ENCODE measurements at regions not wholly inside any gene's neighbourhood (a gene's known extent, or its start where the extent isn't known, plus 50 kb on each side); places are given as distances from the start of the nearest gene placed in this dataset.
A peak's percentile ranks its signal among the peaks of the same experiment; 100 is the strongest.
"Not testable (repeated sequence)": the region's sequence is repeated elsewhere in the genome, so short reads cannot be mapped to it uniquely, and the experiment has no call there.

DNA sequence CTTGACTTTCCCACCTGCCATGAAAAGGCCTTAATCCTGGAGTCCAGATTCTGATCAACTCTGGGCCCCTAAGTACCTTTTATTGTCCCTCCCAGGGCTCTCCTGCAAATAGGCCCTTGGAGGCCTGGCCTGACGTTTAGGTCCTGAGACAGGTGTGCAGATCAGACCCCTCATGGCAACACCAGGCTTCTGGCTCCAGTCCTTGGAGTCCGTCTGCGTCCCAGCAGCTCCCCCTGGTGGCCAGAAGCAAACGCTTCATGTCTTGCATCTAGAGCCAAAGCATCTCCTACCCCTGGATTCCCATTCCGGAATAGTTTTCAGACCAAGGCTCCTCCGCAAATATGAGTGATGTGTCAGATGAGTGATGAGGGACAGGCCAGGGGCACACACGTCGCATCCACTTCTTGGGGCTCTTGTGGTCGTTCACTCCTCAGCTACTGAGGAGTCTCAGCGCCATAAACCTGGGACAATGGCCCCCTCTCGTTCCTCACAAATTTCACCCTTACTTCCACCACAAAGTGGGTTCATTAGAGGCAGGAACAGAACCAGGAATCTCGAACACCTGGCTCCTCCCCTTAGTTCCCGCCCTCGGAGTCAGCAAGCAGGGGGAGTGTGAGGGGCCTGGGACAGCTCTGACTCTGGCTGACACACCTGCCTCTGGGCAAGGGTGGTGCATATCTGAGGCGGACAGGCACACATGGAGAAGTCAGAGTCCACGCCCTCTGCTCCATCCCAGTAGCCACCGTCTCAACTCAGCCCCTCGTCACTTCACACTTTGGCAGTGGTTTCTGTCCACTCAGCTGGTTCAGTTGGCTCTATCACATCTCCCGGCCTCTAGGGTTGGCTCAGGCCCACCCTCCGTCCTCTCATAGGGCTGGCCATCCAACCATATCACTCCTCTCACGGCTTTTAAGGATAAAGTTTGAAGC lies 77.9 kb upstream of the PWP1 start:
- CTCF ChIA-PET: interaction anchor here (0.7 to 13.2 kb wide), 17 partner anchors 10 to 518 kb away, joined by 3 to 267 read pairs (median 3); a partner anchor contains a TSS
- Mint-ChIP-seq H3K36me3 (ENCODE audit: low read depth) (no peaks in the 10 kb centered on the region), H3K4me1 (ENCODE audit: low read depth) (no peaks in the 10 kb centered on the region), H3K27ac (no peak overlapping the region), H3K27me3 (ENCODE audit: low read depth) (no peaks in the 10 kb centered on the region), H3K9me3 (no peaks in the 10 kb centered on the region), H3K4me3 (no peak overlapping the region)
- DNase-seq: peak; percentile 87
- intact Hi-C loops (cut with micrococcal nuclease): loop anchor here (1.0 to 5.0 kb wide), 6 partner anchors 140 to 515 kb away; a partner anchor contains a TSS

DNA sequence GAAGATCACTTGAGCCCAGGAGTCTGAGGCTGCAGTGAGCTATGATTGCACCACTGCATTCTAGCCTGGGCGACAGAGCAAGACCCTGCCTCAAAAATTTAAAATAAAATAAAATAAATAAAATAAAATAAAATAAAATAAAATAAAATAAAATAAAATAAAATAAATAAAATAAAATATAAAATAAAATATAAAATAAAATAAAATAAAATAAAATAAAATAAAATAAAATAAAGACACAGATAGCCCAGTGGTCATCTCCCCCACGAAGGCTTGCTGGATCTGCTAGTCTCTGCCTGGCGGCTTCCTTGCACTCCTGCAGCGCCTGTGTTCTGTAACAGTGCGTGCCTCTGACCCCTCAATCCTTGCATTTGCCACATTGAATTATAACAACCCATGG lies 76.8 kb upstream of the PWP1 start:
- not testable (repeated sequence) for H3K4me3 Mint-ChIP-seq; H3K9me3 Mint-ChIP-seq; H3K27me3 Mint-ChIP-seq (ENCODE audit: low read depth); DNase-seq; H3K4me1 Mint-ChIP-seq (ENCODE audit: low read depth); H3K36me3 Mint-ChIP-seq (ENCODE audit: low read depth); H3K27ac Mint-ChIP-seq
- CTCF ChIA-PET: interaction anchor here (1.0 to 13.2 kb wide), 9 partner anchors 11 to 479 kb away, joined by 3 to 267 read pairs (median 5); no protein-coding TSS in a partner anchor
- intact Hi-C loops (cut with micrococcal nuclease): loop anchor here (5.0 kb wide), 1 partner anchor 141 kb away; no protein-coding TSS in a partner anchor

DNA sequence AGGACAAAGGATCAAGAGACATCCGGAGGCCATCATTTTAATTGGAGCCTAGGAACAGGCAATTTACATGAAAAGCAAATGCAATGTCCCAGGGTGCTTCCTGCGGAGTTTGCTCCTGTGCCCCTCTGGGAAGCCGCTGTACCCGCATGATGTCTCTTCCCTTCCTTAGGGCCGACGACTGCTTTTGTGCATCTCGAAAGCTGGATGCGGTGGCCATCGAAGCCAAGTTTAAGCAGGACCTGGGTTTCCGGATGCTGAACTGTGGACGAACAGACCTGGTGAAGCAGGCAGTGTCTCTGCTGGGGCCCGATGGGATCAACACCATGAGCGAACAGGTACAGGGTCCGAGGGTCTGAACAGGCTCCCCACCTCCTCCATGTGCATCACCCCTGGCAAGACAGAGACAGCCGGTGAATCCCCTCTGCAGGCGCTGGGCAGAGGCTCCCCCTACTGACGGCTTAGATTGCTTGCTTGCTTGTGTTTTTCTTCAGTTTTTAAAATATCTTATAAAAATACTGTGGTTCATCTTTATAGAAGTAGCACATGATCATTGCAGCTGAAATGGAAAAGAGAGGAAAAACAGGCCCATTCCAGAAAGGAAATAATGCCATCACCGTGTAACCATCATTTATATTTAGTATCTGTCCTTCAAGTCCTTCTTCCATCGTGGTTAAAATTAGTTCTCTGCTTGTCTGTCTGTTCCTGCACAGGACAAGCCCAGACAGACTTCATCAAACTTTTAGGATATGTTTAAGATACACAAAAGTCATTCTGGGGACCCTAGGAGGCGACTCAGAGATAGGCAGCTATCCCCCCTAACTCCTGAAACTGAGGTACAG lies 75.4 kb upstream of the PWP1 start:
- Mint-ChIP-seq H3K9me3 (no peaks in the 10 kb centered on the region), H3K4me3 (no peak overlapping the region), H3K36me3 (ENCODE audit: low read depth) (no peaks in the 10 kb centered on the region), H3K4me1 (ENCODE audit: low read depth) (no peaks in the 10 kb centered on the region), H3K27me3 (ENCODE audit: low read depth) (no peaks in the 10 kb centered on the region), H3K27ac (no peak overlapping the region)
- CTCF ChIA-PET: interaction anchor here (1.3 to 13.2 kb wide), 5 partner anchors 13 to 480 kb away, joined by 5 to 267 read pairs (median 26); no protein-coding TSS in a partner anchor
- DNase-seq: peak; percentile 61
- intact Hi-C loops (cut with micrococcal nuclease): no loop called here

DNA sequence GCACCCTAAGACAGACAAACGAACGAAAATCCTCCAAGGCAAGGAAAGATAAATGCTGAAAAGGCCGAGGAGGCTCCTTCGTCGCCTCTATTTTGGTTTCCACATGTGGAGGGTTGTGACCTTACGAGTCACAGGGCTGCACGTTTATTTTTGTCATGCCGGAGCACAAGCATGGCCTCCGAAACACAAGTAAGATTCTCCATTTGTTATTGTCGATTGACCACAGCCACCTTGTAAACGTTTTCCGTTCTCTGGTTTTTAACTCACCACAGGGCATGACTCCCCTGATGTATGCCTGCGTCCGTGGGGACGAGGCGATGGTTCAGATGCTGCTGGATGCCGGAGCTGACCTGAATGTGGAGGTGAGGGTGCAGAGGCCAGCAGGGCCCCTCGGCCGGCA lies 73.1 kb upstream of the PWP1 start:
- H3K27ac Mint-ChIP-seq: no peak overlapping the region
- CTCF ChIA-PET: interaction anchor here (1.3 to 13.2 kb wide), 2 partner anchors 10 to 482 kb away, joined by 6 to 267 read pairs; no protein-coding TSS in a partner anchor
- no peaks in the 10 kb centered on the region for H3K27me3 Mint-ChIP-seq (ENCODE audit: low read depth)
- intact Hi-C loops (cut with micrococcal nuclease): no loop called here
- H3K9me3 Mint-ChIP-seq: no peaks in the 10 kb centered on the region
- H3K36me3 Mint-ChIP-seq (ENCODE audit: low read depth): no peaks in the 10 kb centered on the region
- no peak for DNase-seq
- no peak overlapping the region for H3K4me3 Mint-ChIP-seq
- no peaks in the 10 kb centered on the region for H3K4me1 Mint-ChIP-seq (ENCODE audit: low read depth)

GRCh38 chr12:107616941-107617340 lies 68.7 kb upstream of the PWP1 start:
- Mint-ChIP-seq H3K36me3 (ENCODE audit: low read depth) (no peaks in the 10 kb centered on the region), H3K4me3 (no peak overlapping the region), H3K9me3 (no peaks in the 10 kb centered on the region), H3K27me3 (ENCODE audit: low read depth) (no peaks in the 10 kb centered on the region), H3K27ac (no peak overlapping the region), H3K4me1 (ENCODE audit: low read depth) (no peaks in the 10 kb centered on the region)
- intact Hi-C loops (cut with micrococcal nuclease): no loop called here
- no peak for DNase-seq
- CTCF ChIA-PET: interaction anchor here (1.5 to 13.2 kb wide), 2 partner anchors 11 to 487 kb away, joined by 5 to 267 read pairs; no protein-coding TSS in a partner anchor

DNA sequence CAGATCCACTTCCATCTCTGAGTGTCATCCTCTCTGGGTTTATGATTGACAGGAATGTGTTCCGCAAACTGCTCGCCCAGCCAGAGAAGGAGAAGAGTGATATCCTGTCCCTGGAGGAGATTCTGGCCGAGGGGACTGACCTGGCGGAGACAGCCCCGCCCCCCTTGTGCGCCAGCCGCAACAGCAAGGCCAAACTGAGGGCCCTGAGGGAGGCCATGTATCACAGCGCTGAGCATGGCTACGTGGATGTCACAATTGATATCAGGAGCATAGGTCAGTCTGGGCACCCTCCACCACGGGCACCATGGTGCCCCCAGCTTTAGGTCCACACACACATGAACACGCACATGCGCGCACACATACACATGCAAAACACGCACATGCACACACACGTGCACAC lies 67.5 kb upstream of the PWP1 start:
- no peaks in the 10 kb centered on the region for H3K4me1 Mint-ChIP-seq (ENCODE audit: low read depth)
- CTCF ChIA-PET: interaction anchor here (1.5 to 13.2 kb wide), 2 partner anchors 13 to 488 kb away, joined by 5 to 267 read pairs; no protein-coding TSS in a partner anchor
- no peak overlapping the region for H3K27ac Mint-ChIP-seq
- H3K27me3 Mint-ChIP-seq (ENCODE audit: low read depth): no peaks in the 10 kb centered on the region
- no peak overlapping the region for H3K4me3 Mint-ChIP-seq
- no peaks in the 10 kb centered on the region for H3K36me3 Mint-ChIP-seq (ENCODE audit: low read depth)
- no peaks in the 10 kb centered on the region for H3K9me3 Mint-ChIP-seq
- no peak for DNase-seq
- intact Hi-C loops (cut with micrococcal nuclease): no loop called here

GRCh38 chr12:107619831-107620230 lies 65.8 kb upstream of the PWP1 start:
- CTCF ChIA-PET: interaction anchor here (1.7 kb wide), 1 partner anchor 488 kb away, joined by 7 read pairs; no protein-coding TSS in a partner anchor
- DNase-seq: no peak
- intact Hi-C loops (cut with micrococcal nuclease): no loop called here
- Mint-ChIP-seq H3K4me1 (ENCODE audit: low read depth) (no peaks in the 10 kb centered on the region), H3K36me3 (ENCODE audit: low read depth) (peaks cover 11% of the 10 kb centered on the region), H3K27ac (no peak overlapping the region), H3K9me3 (peaks cover 9% of the 10 kb centered on the region), H3K27me3 (ENCODE audit: low read depth) (no peaks in the 10 kb centered on the region), H3K4me3 (no peak overlapping the region)

- Mint-ChIP-seq H3K27ac (no peak overlapping the region), H3K36me3 (ENCODE audit: low read depth) (peaks cover 16% of the 10 kb centered on the region), H3K4me3 (no peak overlapping the region), H3K4me1 (ENCODE audit: low read depth) (no peaks in the 10 kb centered on the region), H3K9me3 (peaks cover 13% of the 10 kb centered on the region), H3K27me3 (ENCODE audit: low read depth) (no peaks in the 10 kb centered on the region)
- intact Hi-C loops (cut with micrococcal nuclease): no loop called here
- CTCF ChIA-PET: interaction anchor here (0.7 to 1.1 kb wide), 5 partner anchors 10 to 899 kb away, joined by 3 to 8 read pairs (median 4); no protein-coding TSS in a partner anchor
- DNase-seq: peak; percentile 8
These were observed 63.6 kb upstream of the PWP1 start for GRCh38 chr12:107622001-107622400.

GRCh38 chr12:107624493-107624892 lies 61.1 kb upstream of the PWP1 start:
- H3K4me3 Mint-ChIP-seq: no peak overlapping the region
- DNase-seq: no peak
- H3K9me3 Mint-ChIP-seq: peaks cover 13% of the 10 kb centered on the region
- no peaks in the 10 kb centered on the region for H3K4me1 Mint-ChIP-seq (ENCODE audit: low read depth)
- H3K27me3 Mint-ChIP-seq (ENCODE audit: low read depth): no peaks in the 10 kb centered on the region
- no peak overlapping the region for H3K27ac Mint-ChIP-seq
- peaks cover 16% of the 10 kb centered on the region for H3K36me3 Mint-ChIP-seq (ENCODE audit: low read depth)
- CTCF ChIA-PET: interaction anchor here (0.6 kb wide), 1 partner anchor 534 kb away, joined by 6 read pairs; no protein-coding TSS in a partner anchor
- intact Hi-C loops (cut with micrococcal nuclease): no loop called here

- CTCF ChIA-PET: no interaction called here
- intact Hi-C loops (cut with micrococcal nuclease): no loop called here
- DNase-seq: no peak
- no peaks in the 10 kb centered on the region for H3K4me1 Mint-ChIP-seq (ENCODE audit: low read depth)
- H3K27ac Mint-ChIP-seq: no peak overlapping the region
- no peak overlapping the region for H3K4me3 Mint-ChIP-seq
- H3K9me3 Mint-ChIP-seq: no peaks in the 10 kb centered on the region
- H3K27me3 Mint-ChIP-seq (ENCODE audit: low read depth): no peaks in the 10 kb centered on the region
- peaks cover 1% of the 10 kb centered on the region for H3K36me3 Mint-ChIP-seq (ENCODE audit: low read depth)
These were observed 53.9 kb upstream of the PWP1 start for GRCh38 chr12:107631715-107632114.

- intact Hi-C loops (cut with micrococcal nuclease): no loop called here
- CTCF ChIA-PET: interaction anchor here (0.7 kb wide), 1 partner anchor 559 kb away, joined by 3 read pairs; no protein-coding TSS in a partner anchor
- no peak for DNase-seq
- peaks cover 1% of the 10 kb centered on the region for H3K36me3 Mint-ChIP-seq (ENCODE audit: low read depth)
- no peak overlapping the region for H3K4me3 Mint-ChIP-seq
- no peaks in the 10 kb centered on the region for H3K9me3 Mint-ChIP-seq
- no peak overlapping the region for H3K27ac Mint-ChIP-seq
- H3K27me3 Mint-ChIP-seq (ENCODE audit: low read depth): no peaks in the 10 kb centered on the region
- no peaks in the 10 kb centered on the region for H3K4me1 Mint-ChIP-seq (ENCODE audit: low read depth)
These were observed 53.4 kb upstream of the PWP1 start for GRCh38 chr12:107632246-107632645.

DNA sequence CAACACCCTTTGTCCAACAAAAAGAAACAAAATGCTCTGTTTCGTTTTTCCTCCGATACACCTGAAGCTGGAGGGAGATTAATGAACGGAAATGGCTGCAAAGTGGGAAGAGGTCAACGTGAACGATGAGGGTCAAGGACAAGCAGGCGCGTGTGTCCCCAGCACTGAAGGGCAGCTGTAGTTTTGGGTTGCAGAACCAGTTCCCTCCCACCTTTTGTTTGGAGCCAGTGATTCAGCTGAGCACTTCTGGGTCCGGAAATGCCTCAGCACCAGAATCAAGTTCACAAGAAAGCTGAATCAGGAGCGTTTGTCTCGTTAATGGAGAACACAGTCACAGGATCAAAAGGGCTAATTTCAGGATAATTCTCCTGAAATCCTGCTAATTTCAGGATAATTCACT lies 51.1 kb upstream of the PWP1 start:
- no peak overlapping the region for H3K27ac Mint-ChIP-seq
- no peak overlapping the region for H3K4me3 Mint-ChIP-seq
- CTCF ChIA-PET: no interaction called here
- no peaks in the 10 kb centered on the region for H3K27me3 Mint-ChIP-seq (ENCODE audit: low read depth)
- DNase-seq: no peak
- H3K4me1 Mint-ChIP-seq (ENCODE audit: low read depth): no peaks in the 10 kb centered on the region
- peaks cover 7% of the 10 kb centered on the region for H3K36me3 Mint-ChIP-seq (ENCODE audit: low read depth)
- H3K9me3 Mint-ChIP-seq: no peaks in the 10 kb centered on the region
- intact Hi-C loops (cut with micrococcal nuclease): no loop called here

Data from activated naive CD4-positive, alpha-beta T cell treated with anti-CD3 and anti-CD28 coated beads for 36 hours (primary cell).